RWPE1 (cell line): ENCODE measurements at regions not wholly inside any gene's neighbourhood (a gene's known extent, or its start where the extent isn't known, plus 50 kb on each side); places are given as distances from the start of the nearest gene placed in this dataset.

Source experiments
- CTCF ChIA-PET: fragments of 350-600 bp; sonication (Branson Sonifier 250); formaldehyde crosslinking; extraction: SDS; loops from one replicate; lab custom pipeline; 2021; lab: Yijun Ruan, JAX
- POLR2A ChIA-PET: fragments of 400-600 bp; formaldehyde crosslinking; extraction: SDS; loops from one replicate; lab custom pipeline; 2020; ENCODE audit warnings: antibody characterized with exemption; ENCODE audit not compliant: low non-redundant PET; lab: Yijun Ruan, JAX
- DNase-seq: peaks from one replicate; pipeline ENCODE4 v3.0.0; 2012; ENCODE audit warnings: low spot score
- H3K27ac ChIP-seq: fragments of 450-650 bp; 2 replicates; pipeline ENCODE4 v1.5.1; 2017
- CTCF ChIP-seq: fragments of 450-650 bp; conservative IDR thresholded peaks from 2 replicates; pipeline ENCODE4 v1.5.1; 2017; ENCODE audit warnings: low read depth, mild to moderate bottlenecking

DNA sequence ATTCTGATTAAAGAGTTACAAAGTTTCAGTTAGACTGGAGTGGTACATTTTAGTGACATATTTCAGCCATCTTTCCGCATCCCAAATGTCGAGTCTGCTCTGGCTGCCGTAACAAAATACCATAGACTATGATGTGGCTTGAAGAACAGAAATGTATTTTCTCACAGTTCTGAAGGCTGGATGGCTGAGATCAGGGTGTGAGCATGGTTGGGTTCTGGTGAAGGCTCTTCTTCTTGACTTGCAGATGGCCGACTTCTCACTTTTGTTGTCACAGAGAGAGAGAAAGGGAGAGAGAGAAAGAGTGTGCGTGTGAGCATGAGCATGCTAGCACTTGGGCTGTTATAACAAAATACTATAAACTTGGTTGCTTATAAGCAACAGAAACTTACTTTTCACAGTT is 335.4 kb upstream of the RAG2 start:
- ChIA-PET POLR2A (no interaction called here), CTCF (interaction anchor here (0.7 kb wide), 1 partner anchor 231 kb away, joined by 3 read pairs; no protein-coding TSS in a partner anchor)
- H3K27ac ChIP-seq = no peak overlapping the region
- DNase-seq = no peak
- no peak for TF ChIP-seq CTCF

GRCh38 chr11:36931139-36931538 is 333.1 kb upstream of the RAG2 start:
- POLR2A ChIA-PET = no interaction called here
- CTCF ChIA-PET = no interaction called here
- TF ChIP-seq CTCF = no peak
- no peak for DNase-seq
- no peak overlapping the region for H3K27ac ChIP-seq

- H3K27ac ChIP-seq = no peak overlapping the region
- TF ChIP-seq CTCF = no peak
- DNase-seq = no peak
- ChIA-PET CTCF (interaction anchor here (0.6 to 0.7 kb wide), 2 partner anchors 48 to 451 kb away, joined by 3 read pairs; no protein-coding TSS in a partner anchor), POLR2A (no interaction called here)
These were observed 332.2 kb upstream of the RAG2 start for GRCh38 chr11:36930256-36930655.

DNA sequence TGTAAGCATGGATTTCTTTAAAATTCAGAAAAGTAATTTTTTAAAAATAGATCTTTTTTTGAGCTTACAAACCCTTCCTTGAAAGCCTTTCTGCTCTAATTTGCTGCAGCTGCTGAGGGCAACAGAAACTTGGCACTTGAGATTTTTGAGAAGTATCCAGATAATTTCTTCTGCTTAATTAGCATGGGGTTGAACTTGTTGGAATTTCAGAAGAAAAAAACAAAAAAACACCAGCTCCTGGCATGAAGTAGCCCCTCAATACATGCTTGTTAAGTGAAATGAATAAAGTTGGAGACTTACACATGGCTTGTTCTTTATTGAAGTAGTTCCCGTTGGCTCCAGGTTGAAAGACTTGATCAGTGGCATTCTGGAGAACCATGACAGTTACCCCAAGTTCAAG is 331.4 kb upstream of the RAG2 start:
- no peak for TF ChIP-seq CTCF
- ChIA-PET CTCF (no interaction called here), POLR2A (no interaction called here)
- H3K27ac ChIP-seq = no peak overlapping the region
- no peak for DNase-seq

- TF ChIP-seq CTCF = no peak
- POLR2A ChIA-PET = no interaction called here
- H3K27ac ChIP-seq = no peak overlapping the region
- CTCF ChIA-PET = no interaction called here
- DNase-seq = no peak
These were observed 330.6 kb upstream of the RAG2 start for GRCh38 chr11:36928621-36929020.

DNA sequence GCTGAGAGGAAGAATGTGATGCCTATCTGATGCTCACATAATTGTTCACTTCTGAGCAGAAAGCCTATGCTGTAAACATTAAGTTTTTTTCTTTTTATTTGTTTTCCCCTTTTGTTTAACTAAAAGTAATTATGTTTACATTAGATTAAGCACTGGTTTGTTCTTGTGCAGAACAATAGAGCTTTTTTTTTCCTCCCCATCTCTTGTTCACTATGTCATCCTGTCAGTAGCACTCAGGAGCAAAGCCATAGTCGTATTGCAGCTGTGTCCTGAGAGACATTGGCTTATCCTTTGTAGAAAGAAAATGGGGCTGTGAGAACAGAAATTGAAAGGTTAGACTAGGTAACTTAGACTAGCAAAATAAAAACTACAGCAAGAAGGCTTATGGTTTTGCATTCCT is 301.8 kb upstream of the RAG2 start:
- no peak for DNase-seq
- no peak overlapping the region for H3K27ac ChIP-seq
- ChIA-PET CTCF (no interaction called here), POLR2A (no interaction called here)
- TF ChIP-seq CTCF = no peak

DNA sequence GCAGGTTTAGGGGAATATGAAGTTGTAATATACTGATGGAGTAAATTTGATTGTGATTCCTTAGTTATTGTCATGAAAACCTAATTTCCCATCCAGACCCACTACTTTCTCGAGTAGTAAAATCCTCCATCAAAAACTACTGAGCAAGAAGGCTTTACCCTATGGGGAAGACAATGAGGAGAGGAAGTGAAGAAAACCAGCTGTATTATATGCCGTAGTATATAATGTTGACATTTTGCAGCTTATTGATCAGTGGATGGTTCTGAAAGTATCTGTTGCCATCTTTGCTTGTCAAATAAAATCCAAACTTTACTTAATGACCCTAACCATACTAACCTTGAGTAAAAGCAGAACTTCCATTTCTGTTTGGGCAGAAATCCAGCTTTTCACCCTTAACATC is 292.8 kb upstream of the RAG2 start:
- H3K27ac ChIP-seq = no peak overlapping the region
- no peak for TF ChIP-seq CTCF
- no peak for DNase-seq
- POLR2A ChIA-PET = no interaction called here
- CTCF ChIA-PET = no interaction called here
